HG03066 (cell line): ENCODE measurements at regions not wholly inside any gene's neighbourhood (a gene's known extent, or its start where the extent isn't known, plus 50 kb on each side); places are given as distances from the start of the nearest gene placed in this dataset.
A peak's percentile ranks its signal among the peaks of the same experiment; 100 is the strongest.
"Not testable (repeated sequence)": the region's sequence is repeated elsewhere in the genome, so short reads cannot be mapped to it uniquely, and the experiment has no call there.

Experiments used
- ATAC-seq: cut with Tn5 transposase; IDR thresholded peaks from one replicate; pipeline ENCODE4 v1.9.1; 2021; ENCODE audit warnings: low read depth; ENCODE audit not compliant: unreplicated experiment

GRCh38 chr3:173342679-173343078, 54.9 kb upstream of the NLGN1 start:
- no peak for ATAC-seq

GRCh38 chr3:173340626-173341025, 56.9 kb upstream of the NLGN1 start:
- ATAC-seq = no peak

GRCh38 chr3:173336261-173336660, 61.3 kb upstream of the NLGN1 start:
- no peak for ATAC-seq

- ATAC-seq = no peak
These were observed 91.4 kb upstream of the NLGN1 start for GRCh38 chr3:173306110-173306509.

GRCh38 chr3:173304182-173304800, 93.3 kb upstream of the NLGN1 start:
- ATAC-seq = no peak

- ATAC-seq = no peak
These were observed 95.9 kb upstream of the NLGN1 start for GRCh38 chr3:173301647-173302046.

- ATAC-seq = no peak
These were observed 108.5 kb upstream of the NLGN1 start for GRCh38 chr3:173289072-173289471.

- ATAC-seq = no peak
These were observed 110.2 kb upstream of the NLGN1 start for GRCh38 chr3:173287361-173287760.

- not testable (repeated sequence) for ATAC-seq
These were observed 111.0 kb upstream of the NLGN1 start for GRCh38 chr3:173286507-173286906.

- ATAC-seq = no peak
These were observed 113.2 kb upstream of the NLGN1 start for GRCh38 chr3:173284301-173284700.

- no peak for ATAC-seq
These were observed 121.8 kb upstream of the NLGN1 start for GRCh38 chr3:173275740-173276139.

- no peak for ATAC-seq
These were observed 123.7 kb upstream of the NLGN1 start for GRCh38 chr3:173273838-173274237.

- no peak for ATAC-seq
These were observed 127.7 kb upstream of the SPATA16 start for GRCh38 chr3:173268781-173269180.

- no peak for ATAC-seq
These were observed 126.7 kb upstream of the SPATA16 start for GRCh38 chr3:173267716-173268115.

GRCh38 chr3:173266441-173266840, 125.4 kb upstream of the SPATA16 start:
- ATAC-seq = no peak

GRCh38 chr3:173258697-173259096, 117.7 kb upstream of the SPATA16 start:
- ATAC-seq = no peak

GRCh38 chr3:173257797-173258196, 116.8 kb upstream of the SPATA16 start:
- ATAC-seq = no peak

- no peak for ATAC-seq
These were observed 114.5 kb upstream of the SPATA16 start for GRCh38 chr3:173255555-173255954.

- no peak for ATAC-seq
These were observed 112.4 kb upstream of the SPATA16 start for GRCh38 chr3:173253471-173253870.

GRCh38 chr3:173249457-173249856, 108.4 kb upstream of the SPATA16 start:
- ATAC-seq = no peak

- no peak for ATAC-seq
These were observed 100.7 kb upstream of the SPATA16 start for GRCh38 chr3:173241727-173242126.

GRCh38 chr3:173238091-173238490, 97.1 kb upstream of the SPATA16 start:
- ATAC-seq = peak; percentile 52

GRCh38 chr3:173225351-173225750, 84.3 kb upstream of the SPATA16 start:
- no peak for ATAC-seq
